PC-9 (cell line): ENCODE measurements at regions not wholly inside any gene's neighbourhood (a gene's known extent, or its start where the extent isn't known, plus 50 kb on each side); places are given as distances from the start of the nearest gene placed in this dataset.

Source experiments
- BruUV-seq: library from RNA; stranded (reverse); fragments of 400-500 nt; replicated peaks from 2 replicates; lab custom pipeline; 2021; lab: Mats Ljungman, UMichigan
- CTCF ChIA-PET: fragments of 300-600 bp; sonication (Branson Sonifier 250); formaldehyde crosslinking; loops from one replicate; lab custom pipeline; 2022; ENCODE audit warnings: antibody characterized with exemption; lab: Charles Lee
- POLR2A ChIA-PET: fragments of 300-600 bp; sonication (Branson Sonifier 250); formaldehyde crosslinking; loops from one replicate; lab custom pipeline; 2022; ENCODE audit warnings: antibody characterized with exemption; ENCODE audit not compliant: unreplicated experiment; lab: Charles Lee
- DNase-seq, 2 experiments: peaks; one replicate each; pipeline versions ENCODE4 v3.0.0 to v3.0.0-alpha.2; 2015 to 2022; ENCODE audit warnings: mixed read lengths in 1 of 2
- H2AFZ ChIP-seq: fragments of 200-600 bp; sonication (generic); 2 replicates; pipeline ENCODE4 v1.8.1; 2017; ENCODE audit warnings: antibody characterized with exemption
- H3F3A ChIP-seq: fragments of 200-600 bp; sonication (generic); 2 replicates; pipeline ENCODE4 v1.8.1; 2017; ENCODE audit warnings: antibody characterized with exemption, mild to moderate bottlenecking, low read depth; ENCODE audit not compliant: insufficient read depth
- H3K27ac ChIP-seq: fragments of 200-600 bp; sonication (generic); 2 replicates; pipeline ENCODE4 v1.6.1; 2016; ENCODE audit warnings: mixed run types
- H3K27me3 ChIP-seq: fragments of 200-600 bp; sonication (generic); 2 replicates; pipeline ENCODE4 v1.6.1; 2016; ENCODE audit warnings: low read depth, mixed run types; ENCODE audit not compliant: insufficient read depth
- H3K36me3 ChIP-seq: fragments of 200-600 bp; sonication (generic); 2 replicates; pipeline ENCODE4 v1.6.1; 2016; ENCODE audit warnings: low read depth, mixed run types
- H3K4me1 ChIP-seq: fragments of 200-600 bp; sonication (generic); replicated peaks from 2 replicates; pipeline ENCODE4 v1.6.1; 2016; ENCODE audit warnings: mixed run types; ENCODE audit not compliant: insufficient read depth
- H3K4me2 ChIP-seq: fragments of 200-600 bp; sonication (generic); 2 replicates; pipeline ENCODE4 v1.6.1; 2017; ENCODE audit warnings: mixed run types
- H3K4me3 ChIP-seq: fragments of 200-600 bp; sonication (generic); 2 replicates; pipeline ENCODE4 v1.6.1; 2016; ENCODE audit warnings: mixed run types
- H3K79me2 ChIP-seq: fragments of 200-600 bp; sonication (generic); 2 replicates; pipeline ENCODE4 v1.6.1; 2017; ENCODE audit warnings: low read depth, mixed run types
- H3K9me2 ChIP-seq: fragments of 200-600 bp; sonication (generic); 2 replicates; pipeline ENCODE4 v1.8.1; 2017; ENCODE audit warnings: mild to moderate bottlenecking; ENCODE audit not compliant: insufficient read depth
- H3K9me3 ChIP-seq: fragments of 200-600 bp; sonication (generic); 2 replicates; pipeline ENCODE4 v1.8.1; 2016; ENCODE audit warnings: low read depth; ENCODE audit not compliant: insufficient read depth
- H4K20me1 ChIP-seq: fragments of 200-600 bp; sonication (generic); 2 replicates; pipeline ENCODE4 v1.8.1; 2017; ENCODE audit not compliant: insufficient read depth
- EZH2 ChIP-seq: fragments of 200-600 bp; sonication (generic); IDR thresholded peaks from 2 replicates; pipeline ENCODE4 v1.8.0; 2017; ENCODE audit warnings: antibody characterized with exemption, low read depth
- intact Hi-C: fragments of 100-400 bp; cut with micrococcal nuclease; formaldehyde crosslinking; loops from one replicate; pipeline ENCODE4 v1.10.0; 2022; ENCODE audit not compliant: unreplicated experiment
- TF ChIP-seq, protein P1 (sequence below): fragments of 200-600 bp; sonication (generic); conservative IDR thresholded peaks from 2 replicates; pipeline ENCODE4 v1.6.1; 2017; ENCODE audit warnings: mixed run types, antibody characterized with exemption, mild to moderate bottlenecking, moderate library complexity

DNA sequence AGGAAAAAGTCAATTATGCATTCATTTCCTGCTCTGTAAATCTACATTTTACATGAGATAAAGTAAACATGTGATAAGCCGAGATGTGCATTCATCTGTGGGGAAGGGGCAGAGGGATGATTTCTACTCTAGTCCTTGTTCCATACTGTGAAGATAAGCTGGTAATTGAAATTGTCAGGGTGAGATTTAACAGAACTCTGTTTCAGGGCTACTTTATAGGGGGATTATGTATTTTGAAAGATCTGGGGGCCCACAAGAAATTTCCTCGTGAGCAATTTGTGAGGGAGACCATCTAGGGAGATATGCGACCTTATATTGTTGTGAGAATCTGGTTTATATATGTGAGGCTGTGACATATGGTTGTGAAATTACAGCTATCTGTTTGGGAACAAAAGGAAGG is 73.1 kb upstream of the KCNK1 start:
- Histone ChIP-seq H3K27me3 (no peaks in the 10 kb centered on the region), H3K27ac (no peak overlapping the region), H3K4me1 (0 out of 2 replicates have a peak, but pooled peaks cover 8% of the 10 kb centered on the region), H3K79me2 (no peaks in the 10 kb centered on the region), H3K9me2 (no peaks in the 10 kb centered on the region), H4K20me1 (no peaks in the 10 kb centered on the region), H3K4me2 (no peak overlapping the region), H3K36me3 (no peaks in the 10 kb centered on the region), H3K4me3 (no peak overlapping the region), H3K9me3 (no peaks in the 10 kb centered on the region), H2AFZ (no peak overlapping the region), H3F3A (peaks cover 5% of the 10 kb centered on the region; the same call in 1 of the 2 replicates)
- ChIA-PET POLR2A (no interaction called here), CTCF (no interaction called here)
- no peak for DNase-seq
- intact Hi-C loops: no loop called here
- no peak for TF ChIP-seq EZH2
- TF ChIP-seq, protein P1, sequence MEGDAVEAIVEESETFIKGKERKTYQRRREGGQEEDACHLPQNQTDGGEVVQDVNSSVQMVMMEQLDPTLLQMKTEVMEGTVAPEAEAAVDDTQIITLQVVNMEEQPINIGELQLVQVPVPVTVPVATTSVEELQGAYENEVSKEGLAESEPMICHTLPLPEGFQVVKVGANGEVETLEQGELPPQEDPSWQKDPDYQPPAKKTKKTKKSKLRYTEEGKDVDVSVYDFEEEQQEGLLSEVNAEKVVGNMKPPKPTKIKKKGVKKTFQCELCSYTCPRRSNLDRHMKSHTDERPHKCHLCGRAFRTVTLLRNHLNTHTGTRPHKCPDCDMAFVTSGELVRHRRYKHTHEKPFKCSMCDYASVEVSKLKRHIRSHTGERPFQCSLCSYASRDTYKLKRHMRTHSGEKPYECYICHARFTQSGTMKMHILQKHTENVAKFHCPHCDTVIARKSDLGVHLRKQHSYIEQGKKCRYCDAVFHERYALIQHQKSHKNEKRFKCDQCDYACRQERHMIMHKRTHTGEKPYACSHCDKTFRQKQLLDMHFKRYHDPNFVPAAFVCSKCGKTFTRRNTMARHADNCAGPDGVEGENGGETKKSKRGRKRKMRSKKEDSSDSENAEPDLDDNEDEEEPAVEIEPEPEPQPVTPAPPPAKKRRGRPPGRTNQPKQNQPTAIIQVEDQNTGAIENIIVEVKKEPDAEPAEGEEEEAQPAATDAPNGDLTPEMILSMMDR: no peak
- BruUV-seq: no TSS peak

DNA sequence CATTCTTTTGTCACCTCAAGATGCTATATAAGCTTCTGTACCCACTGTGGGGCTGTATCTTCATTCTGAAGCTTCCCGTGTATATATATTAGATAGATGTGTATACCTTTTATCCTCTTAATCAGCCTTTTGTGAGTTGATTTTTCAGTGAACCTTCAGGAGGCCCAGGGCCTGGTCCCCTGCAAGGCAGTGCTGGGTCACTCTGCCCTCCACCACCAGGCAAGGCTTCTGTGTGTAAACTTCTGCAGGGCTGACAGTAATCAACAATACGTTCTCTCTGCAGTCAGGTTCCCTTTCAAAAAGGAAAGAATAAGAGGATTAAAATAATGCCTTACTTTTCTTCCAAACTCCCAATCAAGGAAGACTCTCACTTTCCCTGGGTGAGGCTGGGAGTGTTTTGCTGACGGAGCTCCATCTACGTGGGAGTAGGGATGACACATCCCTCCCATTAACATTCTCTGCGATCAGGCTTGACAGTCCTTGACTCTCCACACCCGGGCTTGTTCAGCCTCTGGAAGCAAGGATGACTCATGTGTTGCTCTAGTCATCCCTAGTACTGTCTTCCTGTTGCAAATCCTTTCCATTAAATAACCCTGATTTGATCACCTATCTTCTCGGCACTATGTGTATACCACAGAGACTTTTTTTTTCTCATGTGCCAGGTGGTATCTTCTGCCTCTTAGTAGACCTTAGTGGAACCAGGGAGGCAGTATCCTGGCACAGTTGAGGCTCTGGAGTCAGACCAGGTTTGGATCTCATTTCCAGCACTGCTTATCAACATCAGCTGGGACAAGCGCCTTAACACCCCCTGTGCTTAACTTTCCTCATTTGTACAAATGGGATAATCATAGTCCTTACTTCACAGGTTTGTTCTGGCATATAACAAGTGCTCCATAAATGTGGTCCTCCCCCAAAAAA is 70.3 kb upstream of the KCNK1 start:
- Histone ChIP-seq H3K27me3 (no peaks in the 10 kb centered on the region), H3K27ac (no peak overlapping the region), H3K4me3 (no peak overlapping the region), H3K9me3 (no peaks in the 10 kb centered on the region), H3F3A (peaks cover 5% of the 10 kb centered on the region; the same call in 1 of the 2 replicates), H3K79me2 (no peaks in the 10 kb centered on the region), H3K36me3 (no peaks in the 10 kb centered on the region), H3K4me2 (peak overlapping the region; percentile 5; the same call in 1 of the 2 replicates), H4K20me1 (no peaks in the 10 kb centered on the region), H3K4me1 (0 out of 2 replicates have a peak, but pooled peaks cover 8% of the 10 kb centered on the region), H3K9me2 (0 out of 2 replicates have a peak, but pooled peaks cover 3% of the 10 kb centered on the region), H2AFZ (no peak overlapping the region)
- intact Hi-C loops: no loop called here
- peak; percentile 58 to 78 for DNase-seq
- TF ChIP-seq EZH2: no peak
- TF ChIP-seq, protein P1: no peak
- BruUV-seq: no TSS peak
- ChIA-PET POLR2A (interaction anchor here (0.6 kb wide), 1 partner anchor 112 kb away, joined by 6 read pairs; no protein-coding TSS in a partner anchor), CTCF (interaction anchor here (0.6 kb wide), 1 partner anchor 103 kb away, joined by 3 read pairs; no protein-coding TSS in a partner anchor)

DNA sequence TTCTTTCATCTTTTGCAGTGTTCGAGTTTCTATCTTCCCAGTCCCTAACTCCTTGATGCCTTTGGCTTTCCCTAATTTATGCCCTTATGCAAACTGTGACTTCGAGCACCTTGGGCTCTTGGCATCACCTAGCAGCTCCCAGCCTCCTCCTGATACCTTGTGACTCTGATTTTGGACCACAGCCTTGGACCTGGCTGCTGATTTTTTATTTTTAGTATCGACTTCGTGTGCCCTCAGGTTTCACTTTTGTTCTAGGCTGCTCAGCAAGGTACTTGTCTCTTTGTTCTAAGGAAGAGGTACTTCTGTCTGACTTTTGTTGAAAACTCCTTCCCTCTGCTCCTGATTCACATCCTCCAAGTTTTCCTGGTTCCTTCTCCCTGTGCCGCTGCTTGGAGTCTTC is 69.6 kb upstream of the KCNK1 start:
- 0 out of 2 replicates have a peak, but pooled peaks cover 3% of the 10 kb centered on the region for H3K9me2 ChIP-seq
- no peak overlapping the region for H3K4me2 ChIP-seq
- no peaks in the 10 kb centered on the region for H3K9me3 ChIP-seq
- CTCF ChIA-PET: no interaction called here
- BruUV-seq: no TSS peak
- no peak overlapping the region for H3K4me3 ChIP-seq
- no peaks in the 10 kb centered on the region for H3K79me2 ChIP-seq
- H4K20me1 ChIP-seq: no peaks in the 10 kb centered on the region
- no peak overlapping the region for H2AFZ ChIP-seq
- no peak for TF ChIP-seq EZH2
- TF ChIP-seq, protein P1: no peak
- intact Hi-C loops: no loop called here
- H3F3A ChIP-seq: peaks cover 5% of the 10 kb centered on the region; the same call in 1 of the 2 replicates
- no peak overlapping the region for H3K27ac ChIP-seq
- H3K4me1 ChIP-seq: 0 out of 2 replicates have a peak, but pooled peaks cover 8% of the 10 kb centered on the region
- no peak for DNase-seq
- POLR2A ChIA-PET: no interaction called here
- H3K27me3 ChIP-seq: no peaks in the 10 kb centered on the region
- H3K36me3 ChIP-seq: no peaks in the 10 kb centered on the region
